PC-9 (cell line): ENCODE measurements at regions not wholly inside any gene's neighbourhood (a gene's known extent, or its start where the extent isn't known, plus 50 kb on each side); places are given as distances from the start of the nearest gene placed in this dataset.

Experiments
- BruUV-seq: library from RNA; stranded (reverse); fragments of 400-500 nt; replicated peaks from 2 replicates; lab custom pipeline; 2021; lab: Mats Ljungman, UMichigan
- CTCF ChIA-PET: fragments of 300-600 bp; sonication (Branson Sonifier 250); formaldehyde crosslinking; loops from one replicate; lab custom pipeline; 2022; ENCODE audit warnings: antibody characterized with exemption; lab: Charles Lee
- POLR2A ChIA-PET: fragments of 300-600 bp; sonication (Branson Sonifier 250); formaldehyde crosslinking; loops from one replicate; lab custom pipeline; 2022; ENCODE audit warnings: antibody characterized with exemption; ENCODE audit not compliant: unreplicated experiment; lab: Charles Lee
- DNase-seq, 2 experiments: peaks; one replicate each; pipeline versions ENCODE4 v3.0.0 to v3.0.0-alpha.2; 2015 to 2022; ENCODE audit warnings: mixed read lengths in 1 of 2
- H2AFZ ChIP-seq: fragments of 200-600 bp; sonication (generic); 2 replicates; pipeline ENCODE4 v1.8.1; 2017; ENCODE audit warnings: antibody characterized with exemption
- H3F3A ChIP-seq: fragments of 200-600 bp; sonication (generic); 2 replicates; pipeline ENCODE4 v1.8.1; 2017; ENCODE audit warnings: antibody characterized with exemption, mild to moderate bottlenecking, low read depth; ENCODE audit not compliant: insufficient read depth
- H3K27ac ChIP-seq: fragments of 200-600 bp; sonication (generic); 2 replicates; pipeline ENCODE4 v1.6.1; 2016; ENCODE audit warnings: mixed run types
- H3K27me3 ChIP-seq: fragments of 200-600 bp; sonication (generic); 2 replicates; pipeline ENCODE4 v1.6.1; 2016; ENCODE audit warnings: low read depth, mixed run types; ENCODE audit not compliant: insufficient read depth
- H3K36me3 ChIP-seq: fragments of 200-600 bp; sonication (generic); 2 replicates; pipeline ENCODE4 v1.6.1; 2016; ENCODE audit warnings: low read depth, mixed run types
- H3K4me1 ChIP-seq: fragments of 200-600 bp; sonication (generic); replicated peaks from 2 replicates; pipeline ENCODE4 v1.6.1; 2016; ENCODE audit warnings: mixed run types; ENCODE audit not compliant: insufficient read depth
- H3K4me2 ChIP-seq: fragments of 200-600 bp; sonication (generic); 2 replicates; pipeline ENCODE4 v1.6.1; 2017; ENCODE audit warnings: mixed run types
- H3K4me3 ChIP-seq: fragments of 200-600 bp; sonication (generic); 2 replicates; pipeline ENCODE4 v1.6.1; 2016; ENCODE audit warnings: mixed run types
- H3K79me2 ChIP-seq: fragments of 200-600 bp; sonication (generic); 2 replicates; pipeline ENCODE4 v1.6.1; 2017; ENCODE audit warnings: low read depth, mixed run types
- H3K9me2 ChIP-seq: fragments of 200-600 bp; sonication (generic); 2 replicates; pipeline ENCODE4 v1.8.1; 2017; ENCODE audit warnings: mild to moderate bottlenecking; ENCODE audit not compliant: insufficient read depth
- H3K9me3 ChIP-seq: fragments of 200-600 bp; sonication (generic); 2 replicates; pipeline ENCODE4 v1.8.1; 2016; ENCODE audit warnings: low read depth; ENCODE audit not compliant: insufficient read depth
- H4K20me1 ChIP-seq: fragments of 200-600 bp; sonication (generic); 2 replicates; pipeline ENCODE4 v1.8.1; 2017; ENCODE audit not compliant: insufficient read depth
- EZH2 ChIP-seq: fragments of 200-600 bp; sonication (generic); IDR thresholded peaks from 2 replicates; pipeline ENCODE4 v1.8.0; 2017; ENCODE audit warnings: antibody characterized with exemption, low read depth
- intact Hi-C: fragments of 100-400 bp; cut with micrococcal nuclease; formaldehyde crosslinking; loops from one replicate; pipeline ENCODE4 v1.10.0; 2022; ENCODE audit not compliant: unreplicated experiment
- TF ChIP-seq, protein P1 (sequence below): fragments of 200-600 bp; sonication (generic); conservative IDR thresholded peaks from 2 replicates; pipeline ENCODE4 v1.6.1; 2017; ENCODE audit warnings: mixed run types, antibody characterized with exemption, mild to moderate bottlenecking, moderate library complexity

DNA sequence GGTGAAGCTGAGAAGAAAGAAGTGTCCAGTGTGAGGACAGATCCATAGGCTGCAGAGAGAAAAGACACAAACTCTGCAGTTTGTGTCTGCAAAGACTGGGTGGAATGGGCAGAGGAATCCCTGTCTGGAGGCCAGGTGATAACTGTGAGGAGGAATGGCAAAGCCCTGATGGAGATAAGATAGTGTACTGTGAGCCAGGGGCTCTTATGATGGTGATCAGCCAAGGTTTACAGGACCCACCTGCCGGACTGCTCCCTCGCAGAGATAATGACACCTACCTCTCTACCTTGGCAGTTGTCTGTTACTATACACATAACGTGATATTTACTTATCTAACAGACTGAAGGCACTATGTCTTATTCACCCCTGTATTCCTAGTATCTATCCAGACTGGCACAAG is 92.6 kb upstream of the ASIC2 start:
- intact Hi-C loops: no loop called here
- Histone ChIP-seq H2AFZ (no peak overlapping the region), H3K4me3 (no peak overlapping the region), H3K9me2 (no peaks in the 10 kb centered on the region), H3F3A (no peaks in the 10 kb centered on the region), H4K20me1 (no peaks in the 10 kb centered on the region), H3K4me2 (no peak overlapping the region), H3K27me3 (peaks cover 18% of the 10 kb centered on the region; the same call in 1 of the 2 replicates), H3K27ac (no peak overlapping the region), H3K36me3 (no peaks in the 10 kb centered on the region), H3K9me3 (no peaks in the 10 kb centered on the region), H3K79me2 (no peaks in the 10 kb centered on the region), H3K4me1 (no peaks in the 10 kb centered on the region)
- ChIA-PET CTCF (no interaction called here), POLR2A (no interaction called here)
- TF ChIP-seq, protein P1, sequence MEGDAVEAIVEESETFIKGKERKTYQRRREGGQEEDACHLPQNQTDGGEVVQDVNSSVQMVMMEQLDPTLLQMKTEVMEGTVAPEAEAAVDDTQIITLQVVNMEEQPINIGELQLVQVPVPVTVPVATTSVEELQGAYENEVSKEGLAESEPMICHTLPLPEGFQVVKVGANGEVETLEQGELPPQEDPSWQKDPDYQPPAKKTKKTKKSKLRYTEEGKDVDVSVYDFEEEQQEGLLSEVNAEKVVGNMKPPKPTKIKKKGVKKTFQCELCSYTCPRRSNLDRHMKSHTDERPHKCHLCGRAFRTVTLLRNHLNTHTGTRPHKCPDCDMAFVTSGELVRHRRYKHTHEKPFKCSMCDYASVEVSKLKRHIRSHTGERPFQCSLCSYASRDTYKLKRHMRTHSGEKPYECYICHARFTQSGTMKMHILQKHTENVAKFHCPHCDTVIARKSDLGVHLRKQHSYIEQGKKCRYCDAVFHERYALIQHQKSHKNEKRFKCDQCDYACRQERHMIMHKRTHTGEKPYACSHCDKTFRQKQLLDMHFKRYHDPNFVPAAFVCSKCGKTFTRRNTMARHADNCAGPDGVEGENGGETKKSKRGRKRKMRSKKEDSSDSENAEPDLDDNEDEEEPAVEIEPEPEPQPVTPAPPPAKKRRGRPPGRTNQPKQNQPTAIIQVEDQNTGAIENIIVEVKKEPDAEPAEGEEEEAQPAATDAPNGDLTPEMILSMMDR: no peak
- no peak for TF ChIP-seq EZH2
- BruUV-seq: no TSS peak
- no peak for DNase-seq

DNA sequence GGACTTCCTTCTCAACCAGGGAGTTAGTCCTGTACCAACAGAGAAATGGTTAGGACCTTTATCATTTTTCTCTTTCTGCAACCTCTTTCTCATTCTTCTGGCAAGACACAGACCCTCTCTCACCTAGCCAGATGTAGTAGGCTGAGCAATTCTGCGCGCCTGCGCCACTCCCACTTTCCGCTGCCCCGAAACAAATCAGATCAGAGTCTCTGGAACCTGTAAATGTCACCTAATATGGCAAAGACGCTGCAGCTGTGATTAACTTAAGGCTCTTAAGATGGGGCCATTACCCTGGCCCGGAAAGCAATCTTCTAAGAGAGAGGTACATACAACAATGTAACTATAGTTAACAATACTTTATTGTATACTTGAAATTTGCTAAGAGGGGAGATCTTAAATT is 94.3 kb upstream of the ASIC2 start:
- H3F3A ChIP-seq: no peaks in the 10 kb centered on the region
- no peak overlapping the region for H3K4me2 ChIP-seq
- no peaks in the 10 kb centered on the region for H3K79me2 ChIP-seq
- POLR2A ChIA-PET: no interaction called here
- intact Hi-C loops: no loop called here
- H3K4me3 ChIP-seq: no peak overlapping the region
- TF ChIP-seq EZH2: no peak
- TF ChIP-seq, protein P1: no peak
- H3K9me2 ChIP-seq: no peaks in the 10 kb centered on the region
- no peaks in the 10 kb centered on the region for H3K9me3 ChIP-seq
- H4K20me1 ChIP-seq: no peaks in the 10 kb centered on the region
- H3K36me3 ChIP-seq: no peaks in the 10 kb centered on the region
- no peak for DNase-seq
- no TSS peak for BruUV-seq
- no peak overlapping the region for H2AFZ ChIP-seq
- CTCF ChIA-PET: no interaction called here
- H3K27ac ChIP-seq: no peak overlapping the region
- H3K4me1 ChIP-seq: no peaks in the 10 kb centered on the region
- H3K27me3 ChIP-seq: peaks cover 9% of the 10 kb centered on the region; the same call in 1 of the 2 replicates

DNA sequence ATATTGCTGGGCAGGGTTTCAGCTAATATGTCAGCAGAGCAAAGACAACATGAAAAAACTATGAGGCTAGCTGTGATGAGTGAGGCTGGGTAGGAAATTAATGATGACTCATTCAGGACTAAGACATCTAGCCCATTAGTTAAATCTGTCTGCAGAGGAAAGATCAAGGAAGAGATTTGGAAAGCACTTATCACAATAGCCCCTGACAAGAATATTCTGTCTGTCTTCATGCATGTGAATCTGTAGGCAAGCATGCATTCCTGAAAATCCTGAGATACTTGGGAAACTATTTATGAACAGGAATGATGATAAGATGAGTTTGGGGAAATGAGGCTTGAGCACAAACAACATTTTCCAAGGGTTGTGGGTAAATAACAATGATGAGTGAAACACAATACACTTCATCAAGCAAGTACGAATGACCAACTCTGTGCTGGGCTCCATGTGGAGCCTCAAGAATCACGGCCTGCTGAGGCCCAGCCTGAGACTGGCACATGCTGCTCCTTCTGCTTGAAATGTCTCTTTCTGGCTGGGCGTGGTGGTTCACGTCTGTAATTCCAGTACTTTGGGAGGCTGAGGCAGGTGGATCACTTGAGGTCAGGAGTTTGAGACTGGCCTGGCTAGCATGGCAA is 96.5 kb upstream of the ASIC2 start:
- no peaks in the 10 kb centered on the region for H3K9me2 ChIP-seq
- H3K4me3 ChIP-seq: no peak overlapping the region
- CTCF ChIA-PET: no interaction called here
- POLR2A ChIA-PET: no interaction called here
- intact Hi-C loops: no loop called here
- BruUV-seq: no TSS peak
- no peak overlapping the region for H3K4me2 ChIP-seq
- no peak overlapping the region for H3K27ac ChIP-seq
- DNase-seq: no peak
- TF ChIP-seq EZH2: no peak
- H3K27me3 ChIP-seq: peaks cover 9% of the 10 kb centered on the region; the same call in 1 of the 2 replicates
- no peaks in the 10 kb centered on the region for H3F3A ChIP-seq
- no peaks in the 10 kb centered on the region for H3K36me3 ChIP-seq
- H2AFZ ChIP-seq: no peak overlapping the region
- no peaks in the 10 kb centered on the region for H3K4me1 ChIP-seq
- no peaks in the 10 kb centered on the region for H3K79me2 ChIP-seq
- no peaks in the 10 kb centered on the region for H4K20me1 ChIP-seq
- no peaks in the 10 kb centered on the region for H3K9me3 ChIP-seq
